BLaER1 (cell line): ENCODE measurements at regions not wholly inside any gene's neighbourhood (a gene's known extent, or its start where the extent isn't known, plus 50 kb on each side); places are given as distances from the start of the nearest gene placed in this dataset.

Source experiments
- H3K27ac ChIP-seq: shearing (Covaris generic); formaldehyde crosslinking; 2 replicates; pipeline ENCODE4 v1.8.1; 2022
- H3K27me3 ChIP-seq: shearing (Covaris generic); formaldehyde crosslinking; 2 replicates; pipeline ENCODE4 v1.8.1; 2022
- H3K36me3 ChIP-seq: shearing (Covaris generic); formaldehyde crosslinking; 2 replicates; pipeline ENCODE4 v1.8.1; 2022
- H3K4me1 ChIP-seq: shearing (Covaris generic); formaldehyde crosslinking; 2 replicates; pipeline ENCODE4 v1.8.1; 2022
- H3K4me2 ChIP-seq: shearing (Covaris generic); formaldehyde crosslinking; 2 replicates; pipeline ENCODE4 v1.8.1; 2022
- H3K4me3 ChIP-seq: shearing (Covaris generic); formaldehyde crosslinking; 2 replicates; pipeline ENCODE4 v1.8.1; 2022
- H3K9ac ChIP-seq: shearing (Covaris generic); formaldehyde crosslinking; 2 replicates; pipeline ENCODE4 v1.8.1; 2022
- H3K9me3 ChIP-seq: shearing (Covaris generic); formaldehyde crosslinking; 2 replicates; pipeline ENCODE4 v1.8.1; 2022
- H4K20me1 ChIP-seq: shearing (Covaris generic); formaldehyde crosslinking; 2 replicates; pipeline ENCODE4 v1.8.1; 2022
- Cebpa-rat ChIP-seq: shearing (Covaris generic); IDR thresholded peaks from 2 replicates; pipeline ENCODE4 v1.8.1; 2022

DNA sequence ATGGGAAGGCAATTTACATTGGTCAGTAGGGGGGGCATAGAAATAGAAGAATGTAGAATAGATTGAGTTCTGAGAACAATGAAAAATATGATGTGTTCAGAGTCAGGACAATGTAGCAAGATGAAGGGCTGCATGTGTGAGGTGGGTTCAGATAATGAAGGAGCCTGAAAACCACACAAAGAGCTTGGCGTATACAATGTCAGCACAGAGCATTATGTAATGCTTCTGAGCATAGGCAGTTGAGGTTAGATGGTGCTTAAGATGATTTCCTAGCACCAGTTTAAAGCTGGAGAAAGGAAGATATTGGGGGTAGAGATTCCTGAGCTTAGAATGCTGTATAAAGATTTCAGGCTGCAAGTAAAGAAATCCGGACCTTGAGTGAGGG lies 202.0 kb upstream of the SNX7 start:
- no peaks in the 10 kb centered on the region for H3K36me3 ChIP-seq
- H3K9ac ChIP-seq = no peak overlapping the region
- TF ChIP-seq Cebpa-rat = no peak

GRCh38 chr1:98458511-98459485 lies 202.7 kb upstream of the SNX7 start:
- Histone ChIP-seq H3K4me2 (no peak overlapping the region), H3K27me3 (no peaks in the 10 kb centered on the region), H3K27ac (no peak overlapping the region), H4K20me1 (no peaks in the 10 kb centered on the region), H3K9me3 (no peaks in the 10 kb centered on the region), H3K4me1 (no peaks in the 10 kb centered on the region), H3K9ac (no peak overlapping the region), H3K4me3 (no peak overlapping the region), H3K36me3 (no peaks in the 10 kb centered on the region)
- TF ChIP-seq Cebpa-rat = no peak

More for the DNA sequence above, 202.0 kb upstream of the SNX7 start:
- H3K27me3 ChIP-seq = no peaks in the 10 kb centered on the region
- H3K9me3 ChIP-seq = no peaks in the 10 kb centered on the region
- H3K4me1 ChIP-seq = no peaks in the 10 kb centered on the region
- no peak overlapping the region for H3K4me2 ChIP-seq
- H3K4me3 ChIP-seq = no peak overlapping the region
- H4K20me1 ChIP-seq = no peaks in the 10 kb centered on the region
- H3K27ac ChIP-seq = no peak overlapping the region

DNA sequence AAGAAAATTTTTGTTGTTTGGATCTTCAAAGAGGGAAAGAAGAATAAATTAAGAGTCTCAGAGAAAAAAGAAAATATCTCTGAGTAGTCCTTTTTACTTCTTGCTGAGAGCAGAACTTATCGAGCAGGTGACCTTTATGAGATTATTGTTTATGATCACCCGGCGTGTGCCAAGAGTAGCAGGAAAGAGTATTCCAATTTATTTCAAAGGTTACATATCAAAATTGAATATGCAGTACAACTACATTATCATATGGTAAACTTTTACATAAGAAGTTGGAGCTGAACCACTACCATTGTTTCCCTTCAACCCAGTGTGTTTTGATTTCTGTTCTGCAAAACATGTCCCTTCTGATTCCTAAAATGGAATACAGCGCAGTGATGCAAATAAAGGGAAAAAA lies 204.3 kb upstream of the SNX7 start:
- Histone ChIP-seq H3K9me3 (no peaks in the 10 kb centered on the region), H3K4me1 (no peaks in the 10 kb centered on the region), H3K27me3 (no peaks in the 10 kb centered on the region), H3K36me3 (no peaks in the 10 kb centered on the region), H3K27ac (no peak overlapping the region), H3K4me3 (no peak overlapping the region), H4K20me1 (no peaks in the 10 kb centered on the region), H3K4me2 (no peak overlapping the region), H3K9ac (no peak overlapping the region)
- no peak for TF ChIP-seq Cebpa-rat

DNA sequence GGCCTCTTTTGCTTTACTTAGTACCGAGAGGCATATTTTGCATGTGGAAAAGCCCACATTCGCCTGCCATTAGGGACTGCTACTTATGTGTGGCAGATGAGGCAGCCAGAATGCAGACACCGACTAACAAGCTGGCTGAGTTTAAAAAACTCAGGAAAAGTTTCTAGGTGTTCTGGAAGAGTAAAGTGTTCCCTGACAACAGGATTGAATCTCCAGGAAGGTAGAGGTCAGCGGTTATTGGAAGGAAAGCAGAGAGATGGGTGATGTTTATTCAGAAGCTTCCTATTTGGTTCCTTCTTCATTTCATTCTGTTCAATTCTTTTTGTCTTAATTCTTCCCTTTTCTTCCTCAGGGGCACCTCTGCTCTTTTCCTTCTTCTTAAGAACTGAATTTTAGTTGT lies 206.9 kb upstream of the SNX7 start:
- H3K9me3 ChIP-seq = no peaks in the 10 kb centered on the region
- no peak for TF ChIP-seq Cebpa-rat
- no peaks in the 10 kb centered on the region for H3K36me3 ChIP-seq
- H3K4me1 ChIP-seq = no peaks in the 10 kb centered on the region
- H3K27me3 ChIP-seq = no peaks in the 10 kb centered on the region
- H3K4me2 ChIP-seq = no peak overlapping the region
- H3K27ac ChIP-seq = no peak overlapping the region
- no peaks in the 10 kb centered on the region for H4K20me1 ChIP-seq
- H3K9ac ChIP-seq = no peak overlapping the region
- H3K4me3 ChIP-seq = no peak overlapping the region

DNA sequence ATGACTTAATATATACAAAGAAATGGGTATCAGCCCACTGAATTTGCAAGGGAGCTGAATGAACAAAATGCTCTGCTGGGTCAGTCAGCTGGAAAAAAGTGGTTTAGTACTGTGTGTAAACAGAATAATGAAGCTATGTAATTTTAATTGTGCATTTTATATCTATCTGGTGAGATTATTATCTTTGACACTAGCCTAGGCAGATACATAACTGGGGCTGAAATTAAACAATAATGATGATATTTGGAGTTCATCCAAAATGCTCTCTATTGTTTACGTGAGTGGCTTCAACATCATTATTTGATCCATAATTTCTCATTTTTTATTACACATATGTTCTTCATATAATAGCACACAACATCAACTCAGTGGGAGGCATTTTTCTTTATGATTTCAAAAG lies 208.5 kb upstream of the SNX7 start:
- Histone ChIP-seq H3K4me1 (no peaks in the 10 kb centered on the region), H4K20me1 (no peaks in the 10 kb centered on the region), H3K9me3 (no peaks in the 10 kb centered on the region), H3K27me3 (no peaks in the 10 kb centered on the region), H3K9ac (no peak overlapping the region), H3K4me2 (no peak overlapping the region), H3K27ac (no peak overlapping the region), H3K36me3 (no peaks in the 10 kb centered on the region), H3K4me3 (no peak overlapping the region)
- TF ChIP-seq Cebpa-rat = no peak

- no peaks in the 10 kb centered on the region for H3K27me3 ChIP-seq
- H3K4me3 ChIP-seq = no peak overlapping the region
- H3K36me3 ChIP-seq = no peaks in the 10 kb centered on the region
- H3K27ac ChIP-seq = no peak overlapping the region
- H4K20me1 ChIP-seq = no peaks in the 10 kb centered on the region
- H3K9ac ChIP-seq = no peak overlapping the region
- H3K4me2 ChIP-seq = no peak overlapping the region
- H3K9me3 ChIP-seq = no peaks in the 10 kb centered on the region
- no peak for TF ChIP-seq Cebpa-rat
- H3K4me1 ChIP-seq = no peaks in the 10 kb centered on the region
Measured at GRCh38 chr1:98452162-98452561, 209.4 kb upstream of the SNX7 start.

GRCh38 chr1:98441281-98441680 lies 220.2 kb upstream of the SNX7 start:
- Histone ChIP-seq H3K36me3 (no peaks in the 10 kb centered on the region), H3K4me1 (no peaks in the 10 kb centered on the region), H3K9me3 (no peaks in the 10 kb centered on the region), H3K27me3 (no peaks in the 10 kb centered on the region), H3K4me2 (no peak overlapping the region), H3K4me3 (no peak overlapping the region), H4K20me1 (no peaks in the 10 kb centered on the region), H3K27ac (no peak overlapping the region), H3K9ac (no peak overlapping the region)
- TF ChIP-seq Cebpa-rat = no peak

DNA sequence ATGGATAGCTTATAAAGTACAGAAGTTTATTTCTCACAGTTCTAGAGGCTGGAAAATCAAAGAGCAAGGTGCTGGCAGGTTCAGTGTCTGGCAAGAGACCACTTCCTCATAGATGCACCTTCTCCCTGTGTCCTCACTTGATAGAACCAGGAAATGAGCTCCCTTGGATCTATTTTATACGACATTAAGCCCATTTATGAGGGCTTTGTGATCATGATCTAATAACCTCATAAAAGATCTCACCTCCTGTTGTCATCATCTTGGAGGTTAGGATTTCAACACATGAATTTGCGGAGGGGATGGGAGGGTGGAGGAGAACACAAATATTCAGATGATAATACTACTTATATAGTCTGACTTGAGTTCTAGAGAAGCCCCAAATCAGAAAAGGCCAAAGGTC lies 222.1 kb upstream of the SNX7 start:
- H3K27ac ChIP-seq = no peak overlapping the region
- no peak overlapping the region for H3K4me3 ChIP-seq
- no peak for TF ChIP-seq Cebpa-rat
- no peak overlapping the region for H3K9ac ChIP-seq
- no peaks in the 10 kb centered on the region for H3K4me1 ChIP-seq
- no peaks in the 10 kb centered on the region for H3K36me3 ChIP-seq
- H3K9me3 ChIP-seq = no peaks in the 10 kb centered on the region
- no peaks in the 10 kb centered on the region for H4K20me1 ChIP-seq
- no peaks in the 10 kb centered on the region for H3K27me3 ChIP-seq
- no peak overlapping the region for H3K4me2 ChIP-seq

- H3K9me3 ChIP-seq = no peaks in the 10 kb centered on the region
- H3K4me3 ChIP-seq = no peak overlapping the region
- H3K9ac ChIP-seq = no peak overlapping the region
- H4K20me1 ChIP-seq = no peaks in the 10 kb centered on the region
- H3K4me1 ChIP-seq = no peaks in the 10 kb centered on the region
- no peaks in the 10 kb centered on the region for H3K36me3 ChIP-seq
- no peak overlapping the region for H3K27ac ChIP-seq
- no peaks in the 10 kb centered on the region for H3K27me3 ChIP-seq
- no peak overlapping the region for H3K4me2 ChIP-seq
- TF ChIP-seq Cebpa-rat = no peak
Measured at GRCh38 chr1:98437540-98437939, 224.0 kb upstream of the SNX7 start.

- no peak for TF ChIP-seq Cebpa-rat
- Histone ChIP-seq H3K36me3 (no peaks in the 10 kb centered on the region), H4K20me1 (no peaks in the 10 kb centered on the region), H3K4me2 (no peak overlapping the region), H3K27me3 (no peaks in the 10 kb centered on the region), H3K4me1 (no peaks in the 10 kb centered on the region), H3K4me3 (no peak overlapping the region), H3K9me3 (no peaks in the 10 kb centered on the region), H3K27ac (no peak overlapping the region), H3K9ac (no peak overlapping the region)
Measured at GRCh38 chr1:98437011-98437410, 224.5 kb upstream of the SNX7 start.

DNA sequence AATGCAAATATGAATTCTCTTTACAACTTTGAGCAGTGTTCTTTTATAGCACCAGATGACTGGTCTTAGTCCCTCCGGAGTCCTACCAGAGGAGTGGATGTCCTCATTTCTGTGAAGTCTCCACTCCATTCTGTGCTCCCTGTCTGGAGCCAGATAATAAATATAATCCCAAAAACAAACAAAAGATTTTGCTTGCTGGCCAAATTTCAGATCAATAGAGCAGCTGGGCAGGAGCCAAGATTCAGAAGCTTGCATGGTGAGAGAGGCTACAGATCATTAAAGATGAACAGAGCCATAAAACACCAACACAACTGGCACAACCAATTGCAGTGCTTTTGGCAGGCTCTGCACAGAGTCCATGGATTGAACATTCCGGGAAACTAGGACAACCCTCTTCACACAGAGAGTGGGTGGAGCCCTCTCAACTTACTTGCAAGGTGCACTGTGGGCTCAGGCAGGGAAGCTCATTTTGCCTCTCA lies 231.5 kb upstream of the SNX7 start:
- H4K20me1 ChIP-seq = no peaks in the 10 kb centered on the region
- H3K4me3 ChIP-seq = no peak overlapping the region
- peaks cover 25% of the 10 kb centered on the region for H3K4me1 ChIP-seq
- no peak overlapping the region for H3K27ac ChIP-seq
- H3K4me2 ChIP-seq = no peak overlapping the region
- no peaks in the 10 kb centered on the region for H3K36me3 ChIP-seq
- no peaks in the 10 kb centered on the region for H3K9me3 ChIP-seq
- H3K9ac ChIP-seq = no peak overlapping the region
- H3K27me3 ChIP-seq = no peaks in the 10 kb centered on the region
- no peak for TF ChIP-seq Cebpa-rat
